ENCODE measurements at regions not wholly inside any gene's neighbourhood (a gene's known extent, or its start where the extent isn't known, plus 50 kb on each side); places are given as distances from the start of the nearest gene placed in this dataset.

DNA sequence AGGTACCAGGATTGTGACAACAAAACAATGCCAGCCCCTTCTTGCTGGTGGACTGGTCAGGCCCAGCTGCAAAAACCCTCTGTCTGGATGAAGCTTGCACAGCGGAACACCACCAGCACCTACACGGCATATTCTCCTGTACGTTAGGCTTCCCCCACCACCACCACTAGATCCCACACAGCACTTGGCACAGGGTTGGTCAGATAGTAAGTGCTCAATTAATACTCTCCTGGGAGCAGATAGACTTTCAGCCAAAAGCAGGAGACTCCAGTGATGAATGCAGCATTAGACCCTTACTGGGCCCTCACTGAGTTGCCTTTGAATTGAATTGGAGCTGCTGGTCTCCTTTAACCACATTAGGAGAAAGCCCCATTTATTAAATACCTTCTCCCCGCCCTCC, 97.9 kb downstream of the CPN2 start:
- TF ChIP-seq SPI1 (IDR thresholded peaks at IDR 0.05; ENCODE audit: low read depth, low read length) (no peak), POLR2A (IDR thresholded peaks at IDR 0.05; ENCODE audit: low read depth, low read length) (no peak), POLR2AphosphoS5 (IDR thresholded peaks at IDR 0.05; ENCODE audit: low read depth, low read length) (no peak), TAF1 (IDR thresholded peaks at IDR 0.05; ENCODE audit: low read depth, low read length) (no peak), PAX5 (IDR thresholded peaks at IDR 0.05; ENCODE audit: insufficient read depth, low read length, severe bottlenecking) (no peak), POU2F2 (IDR thresholded peaks at IDR 0.05; ENCODE audit: low read depth, low read length) (no peak)
- DNase-seq (ENCODE audit: insufficient read length, low spot score): no peak
- no peak for FAIRE-seq

DNA sequence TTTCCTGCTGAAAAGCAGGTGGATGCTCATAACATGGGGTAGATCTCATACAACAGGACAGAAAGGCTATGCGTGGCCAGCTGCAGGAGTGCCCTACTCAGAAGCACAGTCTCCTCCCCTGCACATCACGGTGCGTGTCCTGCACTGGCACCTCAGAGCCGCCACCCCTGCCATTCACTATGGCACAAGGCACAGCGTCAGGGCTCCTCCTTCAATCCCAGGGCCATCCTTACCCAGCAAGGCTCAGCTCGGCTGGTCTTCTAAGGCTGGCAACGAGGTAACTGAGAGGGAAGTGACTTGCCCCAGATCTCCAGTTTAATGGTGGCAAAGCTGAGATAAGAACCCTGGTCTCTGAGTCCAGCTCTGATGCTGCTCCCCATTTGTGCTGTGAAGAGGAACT, 97.1 kb downstream of the CPN2 start:
- no peak for DNase-seq (ENCODE audit: insufficient read length, low spot score)
- no peak for FAIRE-seq
- TF ChIP-seq TAF1 (IDR thresholded peaks at IDR 0.05; ENCODE audit: low read depth, low read length) (no peak), POLR2AphosphoS5 (IDR thresholded peaks at IDR 0.05; ENCODE audit: low read depth, low read length) (no peak), POU2F2 (IDR thresholded peaks at IDR 0.05; ENCODE audit: low read depth, low read length) (no peak), SPI1 (IDR thresholded peaks at IDR 0.05; ENCODE audit: low read depth, low read length) (no peak), PAX5 (IDR thresholded peaks at IDR 0.05; ENCODE audit: insufficient read depth, low read length, severe bottlenecking) (no peak), POLR2A (IDR thresholded peaks at IDR 0.05; ENCODE audit: low read depth, low read length) (no peak)

DNA sequence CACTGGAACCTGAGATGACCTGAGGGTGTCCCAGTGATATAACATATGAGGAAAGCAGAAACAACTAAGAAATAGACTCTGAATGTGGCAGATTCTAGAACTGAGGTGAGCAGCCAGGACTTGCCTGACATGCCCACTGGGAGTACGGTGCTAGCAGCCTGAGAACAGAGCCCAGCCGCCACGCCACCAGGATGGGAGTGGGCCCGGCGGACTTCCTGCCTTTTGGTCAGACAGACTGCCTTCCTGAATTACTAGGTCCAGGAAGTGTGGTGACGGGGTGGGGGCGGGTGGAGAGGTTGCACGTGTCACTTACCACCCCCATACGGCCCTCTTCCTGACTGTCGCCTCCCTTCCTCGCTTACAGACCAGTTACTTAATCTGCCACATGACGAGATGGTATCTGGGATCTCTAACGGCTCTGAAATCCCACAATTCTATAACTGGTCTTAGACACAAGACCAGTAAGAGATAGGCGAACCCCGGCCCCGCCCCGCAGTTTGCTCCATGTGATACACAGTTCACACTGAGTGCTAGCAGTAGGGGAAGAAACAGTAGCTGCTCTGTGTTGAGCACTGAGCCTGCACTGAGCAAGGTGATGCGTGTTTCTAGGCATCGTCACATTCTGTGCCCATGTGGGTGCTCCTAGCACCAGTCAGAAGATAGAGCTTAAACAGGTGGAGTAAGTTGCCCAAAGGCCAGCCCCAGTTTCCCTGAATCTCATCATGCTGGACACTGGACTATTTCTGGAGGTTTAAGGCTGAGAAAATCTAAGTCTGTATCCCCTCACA, 95.7 kb downstream of the CPN2 start:
- TF ChIP-seq PAX5 (IDR thresholded peaks at IDR 0.05; ENCODE audit: insufficient read depth, low read length, severe bottlenecking) (no peak), TAF1 (IDR thresholded peaks at IDR 0.05; ENCODE audit: low read depth, low read length) (no peak), POLR2A (IDR thresholded peaks at IDR 0.05; ENCODE audit: low read depth, low read length) (no peak), POU2F2 (IDR thresholded peaks at IDR 0.05; ENCODE audit: low read depth, low read length) (0 out of 2 replicates have a peak, but pooled peaks have one; percentile 36), SPI1 (IDR thresholded peaks at IDR 0.05; ENCODE audit: low read depth, low read length) (0 out of 2 replicates have a peak, but pooled peaks have one; percentile 3), POLR2AphosphoS5 (IDR thresholded peaks at IDR 0.05; ENCODE audit: low read depth, low read length) (no peak)
- FAIRE-seq (peak; percentile 89), DNase-seq (ENCODE audit: insufficient read length, low spot score) (no peak)

DNA sequence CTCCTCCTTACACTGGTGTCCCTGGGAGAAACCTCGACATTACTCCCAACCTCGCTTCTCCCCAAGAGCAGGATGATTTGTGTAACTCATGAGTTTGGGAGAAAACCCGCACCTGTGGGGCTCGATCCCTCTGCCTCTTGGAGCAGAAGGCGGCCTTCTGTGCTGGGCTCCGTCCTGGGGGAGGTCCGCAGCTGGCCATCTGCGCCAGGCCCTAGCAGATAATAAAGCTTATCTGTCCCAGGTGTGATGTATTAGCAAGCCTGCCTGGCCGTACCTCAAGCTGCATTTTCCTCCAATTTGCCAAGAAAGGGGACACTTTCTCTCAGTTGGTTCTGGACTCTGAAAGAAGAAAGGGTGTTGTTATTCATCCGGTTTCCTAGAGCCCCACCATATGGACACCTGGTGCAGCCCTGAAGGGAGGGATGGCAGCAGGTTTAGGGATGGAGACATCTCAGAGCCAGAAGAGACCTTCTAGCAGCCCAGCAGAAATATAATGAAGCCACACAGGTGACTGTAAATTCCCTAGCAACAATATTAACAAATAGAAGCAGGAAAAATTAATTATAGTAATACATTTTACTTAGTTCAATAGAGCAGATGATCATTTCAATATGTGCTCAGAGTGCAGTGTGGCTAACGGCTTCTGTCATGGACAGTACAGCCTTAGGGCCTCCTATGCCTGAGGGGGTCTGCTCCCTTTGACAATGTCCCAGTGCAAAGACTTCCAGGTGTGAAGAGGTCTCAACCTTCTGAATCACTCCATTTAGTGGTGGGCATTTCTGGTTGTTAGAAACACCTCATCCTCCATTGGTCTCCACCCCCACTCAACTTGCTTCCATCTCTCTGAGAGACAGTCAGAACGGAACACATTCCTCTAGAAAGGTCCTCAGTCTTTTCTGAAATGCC, 94.8 kb downstream of the CPN2 start:
- TF ChIP-seq POLR2A (IDR thresholded peaks at IDR 0.05; ENCODE audit: low read depth, low read length): no peak
- TF ChIP-seq POLR2AphosphoS5 (IDR thresholded peaks at IDR 0.05; ENCODE audit: low read depth, low read length): no peak
- no peak for TF ChIP-seq SPI1 (IDR thresholded peaks at IDR 0.05; ENCODE audit: low read depth, low read length)
- TF ChIP-seq POU2F2 (IDR thresholded peaks at IDR 0.05; ENCODE audit: low read depth, low read length): no peak
- no peak for TF ChIP-seq PAX5 (IDR thresholded peaks at IDR 0.05; ENCODE audit: insufficient read depth, low read length, severe bottlenecking)
- no peak for TF ChIP-seq TAF1 (IDR thresholded peaks at IDR 0.05; ENCODE audit: low read depth, low read length)
- FAIRE-seq (no peak), DNase-seq (ENCODE audit: insufficient read length, low spot score) (no peak)

DNA sequence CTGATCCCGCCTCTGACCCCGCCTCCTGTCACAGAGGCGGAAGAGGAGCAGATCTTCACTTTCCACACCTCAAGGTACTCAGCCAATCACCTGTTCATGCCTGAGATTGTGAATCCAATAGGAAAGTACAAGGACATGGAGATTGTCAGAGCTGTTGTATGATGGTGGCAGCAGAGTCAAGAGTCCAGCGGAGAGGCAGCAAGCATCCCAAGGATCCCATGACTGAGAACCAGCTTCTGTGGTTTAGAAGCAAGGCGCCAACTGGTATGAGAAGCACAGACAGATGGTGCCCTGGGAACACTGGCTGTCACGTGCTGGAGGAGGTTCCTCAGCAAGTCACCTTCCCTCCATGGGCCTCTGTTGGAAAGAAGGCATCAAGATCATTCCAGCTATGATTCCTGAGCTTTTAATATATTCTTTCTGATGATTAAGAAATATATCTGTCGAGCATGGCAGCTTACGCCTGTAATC, 93.9 kb downstream of the CPN2 start:
- no peak for DNase-seq (ENCODE audit: insufficient read length, low spot score)
- no peak for FAIRE-seq
- TF ChIP-seq POU2F2 (IDR thresholded peaks at IDR 0.05; ENCODE audit: low read depth, low read length) (no peak), PAX5 (IDR thresholded peaks at IDR 0.05; ENCODE audit: insufficient read depth, low read length, severe bottlenecking) (no peak), POLR2AphosphoS5 (IDR thresholded peaks at IDR 0.05; ENCODE audit: low read depth, low read length) (no peak), TAF1 (IDR thresholded peaks at IDR 0.05; ENCODE audit: low read depth, low read length) (no peak), SPI1 (IDR thresholded peaks at IDR 0.05; ENCODE audit: low read depth, low read length) (no peak)

DNA sequence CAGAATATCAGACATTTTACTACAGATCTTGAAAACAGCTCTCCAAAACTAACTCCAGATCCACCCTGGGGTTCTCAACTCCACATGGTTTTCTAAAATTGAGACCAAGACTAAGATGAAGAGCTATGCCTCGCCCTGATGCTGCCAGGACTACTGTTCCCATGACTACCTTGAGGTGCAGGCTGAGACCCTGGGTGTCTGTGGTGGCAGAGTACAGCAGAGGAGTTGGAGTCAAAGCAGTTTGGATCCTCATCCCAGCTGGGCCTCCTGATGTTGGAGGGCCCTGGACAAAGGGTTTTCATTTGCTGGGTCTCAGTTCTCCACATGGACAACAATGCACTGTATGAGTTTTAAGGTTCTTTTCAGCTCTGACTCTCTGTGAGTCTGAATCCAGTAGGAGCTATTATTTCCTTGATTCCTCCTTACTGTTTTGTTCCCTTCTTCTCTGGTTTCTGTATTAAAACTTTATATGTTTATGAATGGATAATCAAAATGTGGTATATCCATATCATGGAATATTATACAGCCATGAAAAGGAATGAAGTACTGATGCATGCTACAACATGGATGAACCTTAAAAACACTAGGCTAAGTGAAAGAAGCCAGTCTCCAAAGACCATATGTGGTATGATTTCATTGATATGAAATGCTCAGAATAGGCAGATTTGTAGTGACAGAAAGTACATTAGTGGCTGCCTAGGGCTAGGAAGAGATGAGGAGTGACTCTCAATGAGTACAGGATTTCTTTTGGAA, 93.0 kb downstream of the CPN2 start:
- FAIRE-seq: no peak
- no peak for TF ChIP-seq POLR2A (IDR thresholded peaks at IDR 0.05; ENCODE audit: low read depth, low read length)
- TF ChIP-seq PAX5 (IDR thresholded peaks at IDR 0.05; ENCODE audit: insufficient read depth, low read length, severe bottlenecking): no peak
- no peak for DNase-seq (ENCODE audit: insufficient read length, low spot score)

DNA sequence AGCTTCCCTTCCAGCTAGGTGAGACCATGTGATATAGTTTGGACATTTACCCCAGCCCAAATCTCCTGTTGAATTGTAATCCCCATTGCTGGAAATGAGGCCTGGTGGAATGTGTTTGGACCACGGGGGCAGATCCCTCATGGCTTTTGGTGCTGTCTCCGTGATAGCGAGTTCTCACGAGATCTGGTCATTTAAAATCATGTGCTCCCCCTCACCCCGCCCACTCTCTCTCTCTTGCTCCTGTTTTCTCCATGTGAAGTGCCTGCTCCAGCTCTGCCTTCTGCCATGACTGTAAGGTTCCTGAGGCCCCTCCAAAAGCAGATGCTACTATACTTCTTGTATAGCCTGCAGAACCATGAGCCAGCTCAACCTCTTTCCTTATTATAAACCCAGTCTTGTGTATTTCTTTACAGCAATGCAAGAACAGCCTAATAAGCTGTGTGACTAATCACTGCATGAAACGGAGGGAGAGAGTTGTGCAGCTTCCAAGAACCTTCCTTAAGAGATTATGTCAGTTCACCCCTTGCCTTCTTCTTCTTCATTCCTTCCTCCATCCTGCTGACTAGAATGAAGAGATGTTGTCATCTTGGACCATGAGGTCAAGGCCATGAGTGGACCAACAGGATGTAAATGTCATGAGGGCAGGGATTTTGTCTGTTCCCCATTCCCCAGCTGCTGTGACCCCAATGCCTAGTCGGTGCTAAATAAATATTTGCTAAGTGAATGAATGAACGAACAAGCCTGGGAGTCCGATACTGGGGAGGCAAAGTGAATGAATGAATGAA, 91.0 kb downstream of the CPN2 start:
- FAIRE-seq: no peak
- DNase-seq (ENCODE audit: insufficient read length, low spot score): no peak
- TF ChIP-seq SPI1 (IDR thresholded peaks at IDR 0.05; ENCODE audit: low read depth, low read length): no peak
- TF ChIP-seq PAX5 (IDR thresholded peaks at IDR 0.05; ENCODE audit: insufficient read depth, low read length, severe bottlenecking): no peak
- no peak for TF ChIP-seq POLR2AphosphoS5 (IDR thresholded peaks at IDR 0.05; ENCODE audit: low read depth, low read length)
- TF ChIP-seq POU2F2 (IDR thresholded peaks at IDR 0.05; ENCODE audit: low read depth, low read length): no peak
- TF ChIP-seq TAF1 (IDR thresholded peaks at IDR 0.05; ENCODE audit: low read depth, low read length): no peak
- TF ChIP-seq POLR2A (IDR thresholded peaks at IDR 0.05; ENCODE audit: low read depth, low read length): no peak

DNA sequence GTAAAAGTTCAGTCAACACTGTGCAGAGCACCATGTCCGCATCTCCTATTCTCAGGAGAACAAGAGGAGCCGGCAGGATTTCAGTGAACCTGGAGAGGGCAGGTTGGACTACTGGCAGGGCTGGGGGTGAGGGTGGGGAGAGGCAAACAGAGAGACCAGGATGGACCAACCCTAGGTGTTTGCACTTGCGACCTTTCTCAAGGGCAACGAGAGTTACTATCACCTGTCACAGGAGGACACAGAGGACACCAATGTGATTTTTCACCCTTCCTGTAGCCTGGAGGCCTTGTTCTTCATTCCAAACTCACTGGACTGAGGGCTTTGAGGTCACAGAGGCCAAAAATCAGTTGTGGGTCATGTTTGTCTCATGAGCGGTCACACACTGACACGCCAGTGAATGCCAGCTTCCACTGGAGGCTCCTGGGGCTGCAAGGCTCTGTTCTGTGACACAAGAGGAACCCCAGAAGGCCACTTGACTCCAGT, 89.5 kb downstream of the CPN2 start:
- TF ChIP-seq SPI1 (IDR thresholded peaks at IDR 0.05; ENCODE audit: low read depth, low read length) (no peak), POLR2A (IDR thresholded peaks at IDR 0.05; ENCODE audit: low read depth, low read length) (no peak), PAX5 (IDR thresholded peaks at IDR 0.05; ENCODE audit: insufficient read depth, low read length, severe bottlenecking) (no peak), POU2F2 (IDR thresholded peaks at IDR 0.05; ENCODE audit: low read depth, low read length) (no peak), TAF1 (IDR thresholded peaks at IDR 0.05; ENCODE audit: low read depth, low read length) (no peak), POLR2AphosphoS5 (IDR thresholded peaks at IDR 0.05; ENCODE audit: low read depth, low read length) (no peak)
- DNase-seq (ENCODE audit: insufficient read length, low spot score) (no peak), FAIRE-seq (no peak)

Data from GM12891 (cell line).